ENCODE measurements at regions not wholly inside any gene's neighbourhood (a gene's known extent, or its start where the extent isn't known, plus 50 kb on each side); places are given as distances from the start of the nearest gene placed in this dataset.
A peak's percentile ranks its signal among the peaks of the same experiment; 100 is the strongest.
"Not testable (repeated sequence)": the region's sequence is repeated elsewhere in the genome, so short reads cannot be mapped to it uniquely, and the experiment has no call there.

GRCh38 chr1:221206076-221206475, 326.8 kb downstream of the HLX start:
- DNase-seq, result no peak

- no peak for DNase-seq
Measured at GRCh38 chr1:221212926-221213325, 333.7 kb downstream of the HLX start.

GRCh38 chr1:221217029-221217428, 337.8 kb downstream of the HLX start:
- DNase-seq, result no peak

- DNase-seq, result no peak
Measured at GRCh38 chr1:221223281-221223680, 344.0 kb downstream of the HLX start.

- DNase-seq, result no peak
Measured at GRCh38 chr1:221227460-221227859, 348.2 kb downstream of the HLX start.

- no peak for DNase-seq
Measured at GRCh38 chr1:221227872-221228337, 348.7 kb downstream of the HLX start.

GRCh38 chr1:221228594-221228993, 349.4 kb downstream of the HLX start:
- DNase-seq, result no peak

- no peak for DNase-seq
Measured at GRCh38 chr1:221230605-221231004, 351.4 kb downstream of the HLX start.

GRCh38 chr1:221234791-221235190, 355.5 kb downstream of the HLX start:
- DNase-seq, result no peak

GRCh38 chr1:221237587-221237986, 358.3 kb downstream of the HLX start:
- no peak for DNase-seq

GRCh38 chr1:221239181-221239580, 359.9 kb downstream of the HLX start:
- no peak for DNase-seq

- no peak for DNase-seq
Measured at GRCh38 chr1:221239792-221240191, 360.5 kb downstream of the HLX start.

GRCh38 chr1:221240690-221241089, 361.4 kb downstream of the HLX start:
- no peak for DNase-seq

- no peak for DNase-seq
Measured at GRCh38 chr1:221241157-221241556, 361.9 kb downstream of the HLX start.

GRCh38 chr1:221241592-221241991, 362.3 kb downstream of the HLX start:
- DNase-seq, result no peak

- DNase-seq, result no peak
Measured at GRCh38 chr1:221246067-221246466, 366.8 kb downstream of the HLX start.

- DNase-seq, result no peak
Measured at GRCh38 chr1:221246628-221247415, 367.6 kb downstream of the HLX start.

GRCh38 chr1:221251580-221251979, 372.3 kb downstream of the HLX start:
- DNase-seq, result no peak

- DNase-seq, result no peak
Measured at GRCh38 chr1:221254813-221255212, 375.6 kb downstream of the HLX start.

- no peak for DNase-seq
Measured at GRCh38 chr1:221256773-221257172, 377.5 kb downstream of the HLX start.

GRCh38 chr1:221257548-221257947, 378.3 kb downstream of the HLX start:
- DNase-seq, result not testable (repeated sequence)

- DNase-seq, result not testable (repeated sequence)
Measured at GRCh38 chr1:221262677-221263076, 383.4 kb downstream of the HLX start.

- DNase-seq, result peak; percentile 67
Measured at GRCh38 chr1:221263831-221264767, 384.9 kb downstream of the HLX start.

GRCh38 chr1:221264848-221265247, 385.6 kb downstream of the HLX start:
- DNase-seq, result no peak
